ENCODE measurements at regions not wholly inside any gene's neighbourhood (a gene's known extent, or its start where the extent isn't known, plus 50 kb on each side); places are given as distances from the start of the nearest gene placed in this dataset.

DNA sequence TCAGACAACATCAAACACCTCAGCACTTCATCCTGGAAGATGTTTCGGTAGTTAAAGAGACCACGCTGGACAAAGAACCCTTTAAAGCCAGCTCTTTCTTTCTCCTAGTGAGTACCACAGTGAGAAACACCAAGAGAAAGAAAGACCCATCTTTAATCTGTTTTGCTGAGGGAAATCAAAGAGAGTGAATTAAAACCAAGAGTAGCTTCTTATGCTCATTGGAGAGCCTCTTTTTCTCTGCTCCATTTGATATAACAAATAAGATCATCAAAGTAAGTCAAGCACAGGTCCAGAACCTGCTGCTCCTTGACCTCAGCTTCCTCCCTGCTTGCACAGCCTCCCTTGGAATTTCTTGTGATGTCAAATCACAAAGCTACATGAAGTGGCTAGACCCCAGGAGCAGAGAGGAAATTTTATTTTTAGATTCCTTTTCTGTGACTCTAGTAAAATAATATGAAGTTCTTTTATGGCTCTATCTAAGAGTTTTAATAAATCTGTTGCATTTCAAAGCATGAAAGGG, 436.4 kb downstream of the C3orf38 start:
- TF ChIP-seq, protein P1, sequence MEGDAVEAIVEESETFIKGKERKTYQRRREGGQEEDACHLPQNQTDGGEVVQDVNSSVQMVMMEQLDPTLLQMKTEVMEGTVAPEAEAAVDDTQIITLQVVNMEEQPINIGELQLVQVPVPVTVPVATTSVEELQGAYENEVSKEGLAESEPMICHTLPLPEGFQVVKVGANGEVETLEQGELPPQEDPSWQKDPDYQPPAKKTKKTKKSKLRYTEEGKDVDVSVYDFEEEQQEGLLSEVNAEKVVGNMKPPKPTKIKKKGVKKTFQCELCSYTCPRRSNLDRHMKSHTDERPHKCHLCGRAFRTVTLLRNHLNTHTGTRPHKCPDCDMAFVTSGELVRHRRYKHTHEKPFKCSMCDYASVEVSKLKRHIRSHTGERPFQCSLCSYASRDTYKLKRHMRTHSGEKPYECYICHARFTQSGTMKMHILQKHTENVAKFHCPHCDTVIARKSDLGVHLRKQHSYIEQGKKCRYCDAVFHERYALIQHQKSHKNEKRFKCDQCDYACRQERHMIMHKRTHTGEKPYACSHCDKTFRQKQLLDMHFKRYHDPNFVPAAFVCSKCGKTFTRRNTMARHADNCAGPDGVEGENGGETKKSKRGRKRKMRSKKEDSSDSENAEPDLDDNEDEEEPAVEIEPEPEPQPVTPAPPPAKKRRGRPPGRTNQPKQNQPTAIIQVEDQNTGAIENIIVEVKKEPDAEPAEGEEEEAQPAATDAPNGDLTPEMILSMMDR (IDR thresholded peaks at IDR 0.05; ENCODE audit: low read depth, low read length) = no peak
- no peak for TF ChIP-seq EZH2phosphoT487 (IDR thresholded peaks at IDR 0.05; ENCODE audit: low read depth)

Data from OCI-LY3 (cell line).